RWPE2 (cell line): ENCODE measurements at regions not wholly inside any gene's neighbourhood (a gene's known extent, or its start where the extent isn't known, plus 50 kb on each side); places are given as distances from the start of the nearest gene placed in this dataset.

Experiments
- ATAC-seq: fragments of 200-7000 bp; cut with Tn5 transposase; 3 replicates; pipeline ENCODE4 v1.9.1; 2021; ENCODE audit warnings: low read depth
- DNase-seq: peaks from one replicate; pipeline ENCODE4 v3.0.0-alpha.2; 2020; ENCODE audit warnings: low spot score
- H3K27ac ChIP-seq: fragments of 450-650 bp; 2 replicates; pipeline ENCODE4 v1.5.1; 2017; ENCODE audit warnings: mild to moderate bottlenecking; ENCODE audit not compliant: poor library complexity, severe bottlenecking
- H3K27me3 ChIP-seq: fragments of 250-450 bp; sonication (Bioruptor Pico); 2 replicates; pipeline ENCODE4 v1.5.1; 2021; ENCODE audit warnings: mild to moderate bottlenecking, moderate library complexity; ENCODE audit not compliant: insufficient read depth, poor library complexity, severe bottlenecking
- H3K36me3 ChIP-seq: fragments of 250-450 bp; sonication (Bioruptor Pico); 2 replicates; pipeline ENCODE4 v1.5.1; 2020; ENCODE audit warnings: low read depth, mild to moderate bottlenecking, moderate library complexity
- H3K4me1 ChIP-seq: fragments of 250-450 bp; sonication (Bioruptor Pico); 2 replicates; pipeline ENCODE4 v1.5.1; 2021; ENCODE audit warnings: mild to moderate bottlenecking, moderate library complexity; ENCODE audit not compliant: insufficient read depth, poor library complexity, severe bottlenecking
- H3K4me3 ChIP-seq: fragments of 250-450 bp; sonication (Bioruptor Pico); 2 replicates; pipeline ENCODE4 v1.5.1; 2021; ENCODE audit warnings: mild to moderate bottlenecking, moderate library complexity; ENCODE audit not compliant: severe bottlenecking
- H3K9me3 ChIP-seq: fragments of 250-450 bp; sonication (Bioruptor Pico); 2 replicates; pipeline ENCODE4 v1.5.1; 2021; ENCODE audit warnings: mild to moderate bottlenecking, moderate library complexity; ENCODE audit not compliant: severe bottlenecking
- CTCF ChIP-seq: fragments of 450-650 bp; IDR thresholded peaks from one replicate; pipeline ENCODE4 v1.5.1; 2017; ENCODE audit warnings: mild to moderate bottlenecking, moderate library complexity; ENCODE audit not compliant: poor library complexity, severe bottlenecking

- no peak for ATAC-seq
- H3K27me3 ChIP-seq = no peaks in the 10 kb centered on the region
- H3K4me3 ChIP-seq = no peak overlapping the region
- H3K4me1 ChIP-seq = no peaks in the 10 kb centered on the region
- no peak for TF ChIP-seq CTCF
- DNase-seq = no peak
- H3K36me3 ChIP-seq = no peaks in the 10 kb centered on the region
- H3K9me3 ChIP-seq = no peaks in the 10 kb centered on the region
- no peak overlapping the region for H3K27ac ChIP-seq
These were observed 361.2 kb downstream of the ARAP2 start for GRCh38 chr4:35883108-35883507.

GRCh38 chr4:35884714-35885480 lies 359.4 kb downstream of the ARAP2 start:
- Histone ChIP-seq H3K4me1 (no peaks in the 10 kb centered on the region), H3K27me3 (no peaks in the 10 kb centered on the region), H3K36me3 (no peaks in the 10 kb centered on the region), H3K27ac (no peak overlapping the region), H3K4me3 (no peak overlapping the region), H3K9me3 (no peaks in the 10 kb centered on the region)
- no peak for TF ChIP-seq CTCF
- no peak for ATAC-seq
- DNase-seq = no peak

- Histone ChIP-seq H3K36me3 (no peaks in the 10 kb centered on the region), H3K27me3 (no peaks in the 10 kb centered on the region), H3K4me3 (no peak overlapping the region), H3K27ac (no peak overlapping the region), H3K4me1 (no peaks in the 10 kb centered on the region), H3K9me3 (no peaks in the 10 kb centered on the region)
- no peak for TF ChIP-seq CTCF
- DNase-seq (no peak), ATAC-seq (no peak)
These were observed 346.5 kb downstream of the ARAP2 start for GRCh38 chr4:35897808-35898207.

DNA sequence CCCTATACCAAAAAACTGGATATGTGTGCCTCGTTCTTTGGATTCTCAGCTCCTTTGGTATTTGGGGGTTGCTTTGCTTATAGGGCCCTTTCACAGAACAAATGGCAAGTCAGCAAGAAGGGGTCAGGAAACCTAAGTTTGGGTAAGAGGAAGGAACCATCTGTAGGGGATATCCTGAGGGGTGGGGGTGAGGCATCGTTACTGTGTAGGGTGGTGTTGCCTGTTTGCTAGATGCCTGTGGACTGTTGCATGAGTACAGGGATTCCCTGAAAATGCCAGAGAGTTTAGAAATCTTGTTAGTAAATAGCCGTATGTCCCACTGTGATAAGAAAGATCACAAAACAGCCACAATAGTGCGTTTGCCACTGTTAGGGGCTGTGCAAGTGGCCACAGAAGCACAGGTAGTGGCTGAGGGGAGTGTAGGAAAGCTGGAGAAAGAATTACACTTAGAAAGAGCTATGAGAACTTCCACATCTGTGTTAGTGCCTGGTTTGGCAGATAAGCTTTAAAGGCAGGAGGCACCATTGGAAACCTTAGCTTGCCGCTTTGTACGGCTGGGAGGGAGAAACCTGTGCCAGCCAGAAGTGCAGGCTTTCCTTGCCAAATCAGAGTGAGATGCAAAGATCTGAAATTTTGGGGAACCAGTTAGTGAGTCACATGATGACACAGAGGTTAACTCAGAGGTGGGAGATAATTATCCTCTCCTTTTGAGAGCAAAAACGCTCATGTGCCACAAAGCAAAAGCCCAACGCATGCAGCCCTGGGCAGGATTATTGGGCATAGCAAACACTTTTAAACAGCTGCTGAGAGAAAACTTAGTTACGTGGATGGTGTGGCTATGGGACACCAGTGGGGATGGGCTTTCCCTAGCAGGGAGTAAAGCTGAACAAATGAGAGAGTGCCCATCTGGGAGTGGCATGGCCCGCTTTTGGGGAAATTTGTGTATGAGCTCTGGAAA lies 343.7 kb downstream of the ARAP2 start:
- H3K36me3 ChIP-seq = no peaks in the 10 kb centered on the region
- no peak for DNase-seq
- no peaks in the 10 kb centered on the region for H3K9me3 ChIP-seq
- TF ChIP-seq CTCF = no peak
- H3K4me1 ChIP-seq = no peaks in the 10 kb centered on the region
- H3K27me3 ChIP-seq = no peaks in the 10 kb centered on the region
- H3K4me3 ChIP-seq = no peak overlapping the region
- no peak overlapping the region for H3K27ac ChIP-seq
- ATAC-seq = no peak
